Right lobe of liver (tissue), 4 donors: ENCODE measurements at regions not wholly inside any gene's neighbourhood (a gene's known extent, or its start where the extent isn't known, plus 50 kb on each side); places are given as distances from the start of the nearest gene placed in this dataset.

ENCODE experiments used
- POLR2A ChIP-seq: fragments of 450-650 bp; IDR thresholded peaks from one replicate; pipeline ENCODE4 v1.6.1; 2017; ENCODE audit warnings: antibody characterized with exemption, mild to moderate bottlenecking
- TF ChIP-seq, protein P1 (sequence below), 4 donors: fragments of 200-600 bp in 3 of 4; fragments of 450-650 bp in 1 of 4; IDR thresholded peaks; one replicate each; pipeline versions ENCODE4 v1.5.1 to v1.8.0; 2016 to 2022; ENCODE audit warnings: antibody characterized with exemption in 4 of 4, mild to moderate bottlenecking in 2 of 4
- donor health status: DM: no; HTN: no; CAD: no.
- donor health status: DM: no; HTN: no; CAD: no.
- donor health status: DM: no; HTN: yes; CAD: no.

DNA sequence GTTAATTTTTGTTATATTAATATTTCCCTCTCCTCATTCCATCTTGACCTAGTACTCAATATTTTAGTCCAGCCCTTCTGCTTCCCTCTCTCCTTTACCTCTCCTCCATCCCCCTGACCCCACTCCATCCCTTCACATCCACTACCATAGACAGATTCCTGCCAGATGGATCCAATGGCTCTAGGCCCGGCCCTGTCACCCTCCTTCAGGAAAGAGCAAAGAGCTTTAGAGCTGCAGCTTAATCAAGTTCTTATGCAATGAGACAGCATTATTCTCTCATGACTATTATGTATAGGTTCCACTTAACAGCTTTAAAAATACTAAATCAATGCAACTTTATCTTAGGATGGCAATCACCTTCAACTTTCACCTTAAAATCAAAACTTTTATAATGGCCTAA, 200.7 kb upstream of the TTC14 start:
- TF ChIP-seq, protein P1, sequence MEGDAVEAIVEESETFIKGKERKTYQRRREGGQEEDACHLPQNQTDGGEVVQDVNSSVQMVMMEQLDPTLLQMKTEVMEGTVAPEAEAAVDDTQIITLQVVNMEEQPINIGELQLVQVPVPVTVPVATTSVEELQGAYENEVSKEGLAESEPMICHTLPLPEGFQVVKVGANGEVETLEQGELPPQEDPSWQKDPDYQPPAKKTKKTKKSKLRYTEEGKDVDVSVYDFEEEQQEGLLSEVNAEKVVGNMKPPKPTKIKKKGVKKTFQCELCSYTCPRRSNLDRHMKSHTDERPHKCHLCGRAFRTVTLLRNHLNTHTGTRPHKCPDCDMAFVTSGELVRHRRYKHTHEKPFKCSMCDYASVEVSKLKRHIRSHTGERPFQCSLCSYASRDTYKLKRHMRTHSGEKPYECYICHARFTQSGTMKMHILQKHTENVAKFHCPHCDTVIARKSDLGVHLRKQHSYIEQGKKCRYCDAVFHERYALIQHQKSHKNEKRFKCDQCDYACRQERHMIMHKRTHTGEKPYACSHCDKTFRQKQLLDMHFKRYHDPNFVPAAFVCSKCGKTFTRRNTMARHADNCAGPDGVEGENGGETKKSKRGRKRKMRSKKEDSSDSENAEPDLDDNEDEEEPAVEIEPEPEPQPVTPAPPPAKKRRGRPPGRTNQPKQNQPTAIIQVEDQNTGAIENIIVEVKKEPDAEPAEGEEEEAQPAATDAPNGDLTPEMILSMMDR (IDR thresholded peaks at IDR 0.05) = no peak
- TF ChIP-seq POLR2A = no peak
